Colonic mucosa (tissue), 4 donors: ENCODE measurements at regions not wholly inside any gene's neighbourhood (a gene's known extent, or its start where the extent isn't known, plus 50 kb on each side); places are given as distances from the start of the nearest gene placed in this dataset.
"Not testable (repeated sequence)": the region's sequence is repeated elsewhere in the genome, so short reads cannot be mapped to it uniquely, and the experiment has no call there.

Experiments
- DNase-seq: peaks from one replicate; pipeline ENCODE4 v3.0.0-alpha.2; 2020
- H3K27ac ChIP-seq: fragments of 200-600 bp; one replicate; pipeline ENCODE4 v1.8.0; 2021
- H3K27me3 ChIP-seq: fragments of 200-600 bp; one replicate; pipeline ENCODE4 v1.8.0; 2021
- H3K36me3 ChIP-seq: fragments of 200-600 bp; one replicate; pipeline ENCODE4 v1.8.0; 2021
- H3K4me1 ChIP-seq: fragments of 200-600 bp; one replicate; pipeline ENCODE4 v1.8.0; 2021; ENCODE audit warnings: mild to moderate bottlenecking
- H3K4me3 ChIP-seq: fragments of 200-600 bp; one replicate; pipeline ENCODE4 v1.8.0; 2021
- H3K9ac ChIP-seq, 2 donors: one replicate each; pipeline ENCODE4 v1.7.0; 2013; ENCODE audit warnings: control low read depth in 2 of 2, low read depth in 2 of 2, low read length in 2 of 2
- H3K9me3 ChIP-seq: fragments of 200-600 bp; one replicate; pipeline ENCODE4 v1.8.0; 2021
- CTCF ChIP-seq: fragments of 200-600 bp; IDR thresholded peaks from one replicate; pipeline ENCODE4 v1.8.0; 2022; ENCODE audit warnings: antibody characterized with exemption, mild to moderate bottlenecking
- intact Hi-C: fragments of 100-400 bp; cut with DNase I; formaldehyde crosslinking; loops from one replicate; pipeline ENCODE4 v1.14.1; 2022
- donor health status: healthy.
- donor health status: DM: no; HTN: no; CAD: no.
- donor health status: DM: no; HTN: no; CAD: no.

GRCh38 chr10:114713525-114714090, 55.5 kb upstream of the ABLIM1 start:
- intact Hi-C loops: loop anchor here (10.0 kb wide), 1 partner anchor 51 kb away; no protein-coding TSS in a partner anchor
- H3K9ac ChIP-seq: no peak overlapping the region
- H3K27me3 ChIP-seq: no peaks in the 10 kb centered on the region
- H3K36me3 ChIP-seq: no peaks in the 10 kb centered on the region
- no peak overlapping the region for H3K27ac ChIP-seq
- no peaks in the 10 kb centered on the region for H3K4me1 ChIP-seq
- DNase-seq: no peak
- no peak overlapping the region for H3K4me3 ChIP-seq
- no peaks in the 10 kb centered on the region for H3K9me3 ChIP-seq
- no peak for TF ChIP-seq CTCF

GRCh38 chr10:114714281-114714741, 56.2 kb upstream of the ABLIM1 start:
- Histone ChIP-seq H3K9ac (no peak overlapping the region), H3K27me3 (no peaks in the 10 kb centered on the region), H3K36me3 (no peaks in the 10 kb centered on the region), H3K4me1 (no peaks in the 10 kb centered on the region), H3K9me3 (no peaks in the 10 kb centered on the region), H3K4me3 (no peak overlapping the region), H3K27ac (no peak overlapping the region)
- DNase-seq: peak; percentile 71
- intact Hi-C loops: loop anchor here (10.0 kb wide), 1 partner anchor 50 kb away; no protein-coding TSS in a partner anchor
- TF ChIP-seq CTCF: no peak

- Histone ChIP-seq H3K9me3 (no peaks in the 10 kb centered on the region), H3K27ac (no peak overlapping the region), H3K4me3 (no peak overlapping the region), H3K36me3 (no peaks in the 10 kb centered on the region), H3K27me3 (no peaks in the 10 kb centered on the region), H3K9ac (no peak overlapping the region), H3K4me1 (no peaks in the 10 kb centered on the region)
- DNase-seq: no peak
- intact Hi-C loops: loop anchor here (10.0 kb wide), 1 partner anchor 50 kb away; no protein-coding TSS in a partner anchor
- TF ChIP-seq CTCF: no peak
These were observed 57.1 kb upstream of the ABLIM1 start for GRCh38 chr10:114715171-114715670.

- no peak overlapping the region for H3K27ac ChIP-seq
- intact Hi-C loops: loop anchor here (10.0 kb wide), 1 partner anchor 48 kb away; no protein-coding TSS in a partner anchor
- no peak for TF ChIP-seq CTCF
- H3K36me3 ChIP-seq: no peaks in the 10 kb centered on the region
- H3K9me3 ChIP-seq: no peaks in the 10 kb centered on the region
- DNase-seq: no peak
- no peak overlapping the region for H3K4me3 ChIP-seq
- no peaks in the 10 kb centered on the region for H3K4me1 ChIP-seq
- H3K27me3 ChIP-seq: no peaks in the 10 kb centered on the region
- H3K9ac ChIP-seq: no peak overlapping the region
These were observed 58.8 kb upstream of the ABLIM1 start for GRCh38 chr10:114716811-114717404.

- H3K4me3 ChIP-seq, DNase-seq, H3K4me1 ChIP-seq, H3K27ac ChIP-seq, H3K9me3 ChIP-seq, H3K36me3 ChIP-seq, H3K27me3 ChIP-seq, H3K9ac ChIP-seq: not testable (repeated sequence)
- intact Hi-C loops: loop anchor here (10.0 kb wide), 1 partner anchor 47 kb away; no protein-coding TSS in a partner anchor
These were observed 59.8 kb upstream of the ABLIM1 start for GRCh38 chr10:114717881-114718280.

GRCh38 chr10:114718374-114718773, 60.3 kb upstream of the ABLIM1 start:
- Histone ChIP-seq H3K4me1 (no peaks in the 10 kb centered on the region), H3K4me3 (no peak overlapping the region), H3K9me3 (no peaks in the 10 kb centered on the region), H3K27ac (no peak overlapping the region), H3K36me3 (no peaks in the 10 kb centered on the region), H3K27me3 (no peaks in the 10 kb centered on the region), H3K9ac (no peak overlapping the region)
- intact Hi-C loops: loop anchor here (10.0 kb wide), 1 partner anchor 46 kb away; no protein-coding TSS in a partner anchor
- DNase-seq: no peak
- no peak for TF ChIP-seq CTCF
